ENCODE measurements at regions not wholly inside any gene's neighbourhood (a gene's known extent, or its start where the extent isn't known, plus 50 kb on each side); places are given as distances from the start of the nearest gene placed in this dataset.
"Not testable (repeated sequence)": the region's sequence is repeated elsewhere in the genome, so short reads cannot be mapped to it uniquely, and the experiment has no call there.

DNA sequence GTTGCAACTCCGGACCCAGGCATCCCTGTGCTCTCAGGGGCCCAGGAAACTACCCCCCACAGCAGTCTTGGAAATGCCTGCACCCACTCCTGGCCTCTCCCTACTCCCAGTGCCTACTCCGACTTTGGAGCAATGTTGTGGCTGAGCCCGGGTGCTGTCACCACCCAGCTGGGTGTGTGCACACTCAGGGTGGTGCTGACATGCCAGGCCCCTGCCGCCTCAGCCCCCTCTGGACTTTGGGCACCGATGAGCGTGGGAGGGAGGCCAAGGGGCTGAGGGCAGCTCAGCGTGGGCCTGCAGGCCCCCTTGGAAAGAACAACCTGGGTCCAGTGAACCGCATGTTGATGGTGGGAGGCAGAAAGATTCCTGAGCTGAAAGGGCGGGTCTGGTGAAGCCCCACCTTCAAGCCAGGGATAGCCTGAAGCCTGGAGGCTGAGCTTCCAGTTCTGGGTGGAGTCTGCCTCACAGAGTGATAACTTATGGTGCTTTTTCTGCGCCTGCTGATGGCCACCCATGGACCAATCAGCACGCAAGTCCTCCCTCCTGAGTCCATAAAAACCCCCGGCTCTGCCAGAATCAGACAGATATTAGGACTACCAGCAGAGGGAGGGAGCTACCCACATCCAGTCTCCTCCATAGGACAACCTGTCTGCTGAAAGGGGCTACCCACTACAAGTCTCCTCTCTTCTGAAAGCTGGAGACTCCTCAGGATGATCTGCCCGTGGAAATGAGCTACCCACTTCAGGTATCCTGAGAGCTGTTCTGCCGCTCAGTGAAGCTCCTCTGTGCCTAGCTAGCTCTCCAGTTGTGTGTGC is 380.4 kb upstream of the SORCS1 start:
- no peak for DNase-seq

DNA sequence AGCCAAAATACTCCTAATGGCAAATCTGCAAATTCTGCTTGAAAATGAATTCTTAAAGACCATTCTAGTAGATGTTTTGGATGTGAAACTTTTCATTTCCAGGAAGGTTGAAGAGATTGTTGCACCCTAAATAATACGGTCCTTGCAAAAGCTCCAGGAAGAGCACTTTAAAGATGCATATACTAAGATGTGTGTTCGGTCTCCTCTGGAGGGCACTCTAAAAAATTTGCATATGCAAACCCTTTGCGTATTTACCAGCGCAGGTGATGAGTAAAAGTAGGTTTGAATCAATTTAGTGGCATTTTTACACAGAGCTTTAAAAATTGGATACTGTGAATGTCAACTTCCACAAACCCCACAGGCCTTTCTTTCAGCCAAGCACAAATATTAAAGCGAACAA is 378.1 kb upstream of the SORCS1 start:
- no peak for DNase-seq

DNA sequence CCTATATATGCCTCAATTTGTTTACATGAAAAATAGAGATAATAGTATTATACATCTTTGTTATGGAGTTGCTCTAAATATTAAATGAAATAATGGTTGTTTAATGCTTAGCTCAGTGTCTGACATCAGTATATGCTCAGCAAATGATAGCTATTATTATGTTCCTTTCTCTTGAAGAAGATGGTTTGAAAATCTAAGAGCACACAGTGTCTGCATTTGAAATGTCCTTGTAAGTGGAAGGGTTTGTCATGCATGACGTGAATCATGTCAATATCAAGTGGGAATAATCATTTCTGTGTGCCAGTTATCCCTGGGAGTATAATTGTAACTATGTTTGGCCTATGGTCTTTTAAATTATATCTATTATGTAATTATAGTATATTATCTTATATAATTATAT is 377.5 kb upstream of the SORCS1 start:
- no peak for DNase-seq

DNA sequence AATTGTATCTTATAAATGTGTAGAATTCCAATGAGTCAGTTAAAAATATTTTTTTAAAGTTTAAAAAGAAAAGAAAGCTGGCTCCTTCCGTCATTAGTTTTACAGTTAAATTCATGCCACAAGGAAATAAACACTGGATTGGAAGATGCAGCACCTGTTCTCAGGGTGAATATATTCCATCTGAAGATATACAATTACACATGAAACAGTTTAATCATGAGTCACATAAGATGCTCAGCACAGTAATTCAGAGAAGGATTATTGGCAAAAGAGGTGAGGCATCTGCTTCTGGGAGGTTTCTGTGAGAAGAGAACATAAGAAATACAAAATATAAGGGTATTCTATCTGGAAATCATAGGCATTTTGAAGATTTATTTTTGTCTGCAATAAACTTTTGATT is 376.5 kb upstream of the SORCS1 start:
- DNase-seq = no peak

DNA sequence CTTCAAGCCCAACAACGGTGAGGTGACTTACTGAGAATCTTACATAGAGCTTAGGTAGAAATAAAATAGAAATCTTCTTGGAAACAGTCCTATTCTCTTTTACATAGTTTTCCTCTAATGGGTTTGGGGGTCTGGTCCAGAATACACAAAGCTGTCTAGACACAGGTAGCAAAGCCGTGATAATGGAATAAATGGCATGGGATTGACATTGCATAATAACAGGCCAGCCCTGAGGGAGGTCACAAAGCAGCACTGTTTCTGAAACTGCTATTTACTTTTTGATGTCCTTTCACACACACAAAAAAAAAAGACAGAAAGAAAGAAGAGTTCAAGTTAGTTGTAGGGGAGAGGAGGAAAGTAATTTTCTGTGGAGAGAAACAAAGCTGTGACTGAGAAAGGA is 364.8 kb upstream of the SORCS1 start:
- no peak for DNase-seq

DNA sequence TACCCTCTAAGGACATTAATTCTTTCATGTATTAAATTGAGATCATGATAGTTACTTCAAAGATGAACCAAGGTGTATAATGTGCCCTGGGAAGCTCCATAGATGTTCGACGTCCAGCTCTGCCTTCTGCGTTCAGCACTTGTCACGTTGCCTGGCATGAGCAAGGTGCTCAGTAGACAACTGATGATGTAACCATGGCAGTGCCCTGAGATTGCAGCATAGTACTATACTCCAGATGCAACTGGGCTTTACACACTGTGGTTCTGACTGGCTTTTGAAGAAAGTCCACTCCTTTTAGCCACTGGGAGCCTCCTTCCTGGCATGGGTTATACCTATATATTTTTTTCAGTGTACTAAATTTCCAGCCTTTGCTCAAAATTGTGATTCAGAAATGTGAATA is 355.8 kb upstream of the SORCS1 start:
- DNase-seq = no peak

DNA sequence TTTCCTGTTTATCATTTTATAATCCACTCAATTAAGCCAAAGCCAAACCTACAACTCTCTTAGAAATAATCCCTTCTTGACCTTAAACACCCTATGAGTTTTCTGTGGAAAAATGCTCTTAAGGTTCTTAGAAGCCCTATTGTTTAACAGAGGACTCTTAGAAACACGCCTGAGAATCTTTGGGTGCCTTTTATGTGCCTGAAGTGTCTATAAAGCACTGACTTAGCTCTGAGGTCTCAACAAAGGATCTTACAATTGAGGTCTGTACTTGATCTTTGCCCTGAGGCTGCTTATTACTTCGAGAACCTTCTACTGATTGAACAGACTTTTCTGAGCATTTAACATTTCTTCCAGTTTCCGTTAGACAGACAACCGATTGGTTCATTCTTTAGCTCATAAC is 353.3 kb upstream of the SORCS1 start:
- DNase-seq = no peak

DNA sequence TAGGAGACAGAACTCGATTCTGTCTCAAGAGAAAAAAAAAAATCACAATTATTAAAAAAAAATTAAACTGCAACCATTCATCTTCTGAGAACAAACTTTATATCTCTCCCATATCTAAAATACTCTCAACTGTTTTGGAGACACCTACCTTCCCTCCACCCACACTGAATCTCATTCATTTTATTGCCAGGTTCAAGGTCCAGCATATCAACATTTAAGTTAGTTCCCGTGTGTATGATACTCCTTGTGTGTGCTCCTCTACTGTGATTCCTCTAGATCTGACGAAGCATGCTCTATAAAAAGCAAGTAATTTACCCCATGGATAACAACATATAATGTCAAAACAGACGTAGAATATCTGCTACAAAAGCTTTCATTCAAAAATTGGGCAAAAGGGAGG is 351.8 kb upstream of the SORCS1 start:
- DNase-seq = no peak

DNA sequence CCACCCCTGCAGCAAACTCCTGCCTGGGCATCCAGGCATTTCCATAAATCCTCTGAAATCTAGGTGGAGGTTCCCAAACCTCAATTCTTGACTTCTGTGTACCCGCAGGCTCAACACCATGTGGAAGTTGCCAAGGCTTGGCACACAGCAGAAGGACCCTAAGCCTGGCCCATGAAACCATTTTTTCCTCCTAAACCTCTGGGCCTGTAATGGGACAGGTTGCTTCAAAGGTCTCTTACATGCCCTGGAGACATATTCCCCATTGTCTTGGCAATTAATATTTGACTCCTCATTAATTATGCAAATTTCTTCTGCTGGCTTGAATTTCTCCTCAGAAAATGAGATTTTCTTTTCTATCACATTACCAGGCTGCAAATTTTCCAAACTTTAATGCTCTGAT is 339.5 kb upstream of the SORCS1 start:
- DNase-seq = not testable (repeated sequence)

DNA sequence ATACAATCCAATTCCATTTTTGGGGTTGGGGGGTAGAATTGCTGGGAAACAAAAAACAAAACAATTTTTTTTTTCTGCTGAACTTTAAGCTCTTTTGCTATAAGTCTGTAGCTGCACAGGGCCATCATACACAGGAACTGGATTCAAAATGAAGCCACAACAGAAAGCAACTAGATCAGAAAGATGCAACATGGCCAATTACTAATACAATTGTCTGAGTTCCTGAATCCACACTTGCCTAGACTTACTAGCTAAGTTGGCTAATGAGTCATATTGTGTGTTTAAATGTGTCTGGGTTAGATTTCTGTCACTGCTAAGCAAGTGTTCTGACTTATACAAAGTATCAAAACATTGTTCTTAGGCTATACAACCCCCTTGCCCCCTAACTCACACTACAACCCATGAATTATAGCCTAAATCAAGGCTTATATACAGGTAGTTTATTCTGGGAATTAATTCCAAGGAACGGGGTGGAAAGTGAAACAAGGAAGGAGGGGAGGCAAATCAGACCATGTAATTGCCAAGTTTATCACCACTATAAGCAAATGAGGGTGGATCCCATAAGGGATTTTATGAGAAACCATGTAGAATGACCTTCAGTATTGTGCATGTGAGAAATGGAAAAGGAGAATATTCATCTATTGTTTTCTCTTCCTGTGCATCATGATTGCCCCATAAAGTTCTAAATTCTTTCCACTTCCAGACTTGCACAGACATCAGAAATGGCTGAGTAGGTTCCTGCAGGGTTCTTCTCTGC is 337.9 kb upstream of the SORCS1 start:
- no peak for DNase-seq

DNA sequence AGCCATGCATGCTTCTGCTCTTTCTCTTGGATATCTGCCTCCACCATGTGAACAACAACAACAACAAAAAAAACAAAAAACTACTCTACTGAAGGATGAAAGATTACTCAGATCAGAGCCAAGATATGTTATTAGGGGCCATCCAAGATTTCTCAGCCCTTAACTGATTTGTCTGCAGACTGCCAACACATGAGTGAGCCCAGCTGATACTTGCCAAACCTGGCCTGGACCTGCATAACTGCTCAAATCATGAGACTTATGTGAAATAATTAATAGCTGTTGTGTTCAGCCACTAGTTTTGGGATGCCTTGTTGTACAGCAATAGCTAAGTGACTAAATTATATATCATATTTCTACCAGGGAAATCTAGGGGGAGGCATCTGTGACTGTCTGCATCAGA is 334.5 kb upstream of the SORCS1 start:
- DNase-seq = no peak

DNA sequence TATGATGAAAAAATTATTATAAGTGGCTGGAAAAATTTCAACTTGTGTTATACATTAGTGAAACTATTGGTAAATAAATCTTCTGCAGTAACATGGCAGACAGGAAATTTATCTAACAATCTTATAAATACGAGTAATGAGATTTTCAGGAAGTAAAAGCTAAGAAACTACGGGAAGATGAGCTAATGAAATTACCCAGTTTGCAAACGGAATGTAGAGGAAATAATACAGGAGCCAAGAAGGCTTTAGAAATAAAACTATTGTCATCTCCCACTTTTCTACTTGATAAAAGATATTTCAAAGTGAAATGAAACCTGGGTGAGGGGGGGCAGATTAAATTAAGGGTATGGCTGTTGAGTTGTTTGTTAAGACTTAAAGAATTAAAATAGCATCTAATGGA is 332.5 kb upstream of the SORCS1 start:
- DNase-seq = no peak

DNA sequence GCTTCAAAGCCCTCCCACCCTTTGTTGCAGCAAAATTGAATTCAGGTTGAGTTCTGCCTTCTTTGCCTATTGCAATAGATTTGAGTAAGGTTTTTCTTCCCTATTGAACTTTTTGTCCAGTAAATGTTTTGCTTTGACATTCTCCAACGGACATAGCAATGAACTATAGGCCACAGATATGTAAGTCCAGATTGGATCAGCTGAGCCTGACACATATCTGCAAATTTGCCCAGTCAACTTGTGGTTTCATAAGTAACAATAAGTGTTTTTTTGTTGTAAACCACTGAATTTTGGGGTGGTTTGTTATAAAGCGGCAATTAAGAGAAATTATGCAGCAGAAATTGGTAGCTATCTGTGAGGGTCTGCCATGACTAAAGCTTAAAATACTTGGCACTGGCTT is 332.1 kb upstream of the SORCS1 start:
- DNase-seq = no peak

DNA sequence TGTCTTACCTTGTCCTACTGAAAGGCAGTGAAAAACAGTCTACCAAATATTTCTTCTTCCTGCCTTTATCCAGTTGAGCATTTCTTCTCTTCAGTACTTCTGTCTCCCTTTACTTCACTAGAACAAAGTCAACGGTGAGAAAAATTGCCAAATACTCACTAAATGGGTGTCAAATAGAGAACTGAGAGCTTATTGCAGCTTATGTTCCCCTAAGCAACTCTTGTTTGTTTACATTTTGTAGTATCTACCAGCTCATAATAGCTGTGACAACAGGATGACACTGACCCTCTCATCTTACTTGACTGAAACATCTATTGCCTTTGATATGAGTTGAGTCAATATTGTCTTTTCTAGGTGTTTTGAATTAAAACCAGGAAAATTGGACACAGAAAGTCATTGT is 327.9 kb upstream of the SORCS1 start:
- DNase-seq = no peak

DNA sequence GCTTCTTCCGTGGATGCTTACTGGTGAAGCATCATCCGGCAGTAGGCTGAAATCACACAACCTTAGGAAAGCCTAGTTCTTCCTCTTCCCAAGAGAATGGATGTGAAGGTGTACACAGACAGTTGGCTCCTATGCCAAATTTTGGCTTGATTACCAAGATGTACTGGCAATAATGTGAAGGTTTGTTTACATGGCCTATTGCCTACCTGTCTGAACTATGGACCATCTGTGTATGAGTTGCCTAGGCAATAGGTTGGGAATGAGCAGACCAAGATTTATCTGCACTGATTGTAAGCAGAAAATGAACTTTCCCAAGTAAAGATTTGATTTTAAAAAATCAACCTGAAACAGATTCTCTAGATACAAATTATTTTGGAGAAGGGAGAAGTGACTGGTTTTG is 325.9 kb upstream of the SORCS1 start:
- no peak for DNase-seq

DNA sequence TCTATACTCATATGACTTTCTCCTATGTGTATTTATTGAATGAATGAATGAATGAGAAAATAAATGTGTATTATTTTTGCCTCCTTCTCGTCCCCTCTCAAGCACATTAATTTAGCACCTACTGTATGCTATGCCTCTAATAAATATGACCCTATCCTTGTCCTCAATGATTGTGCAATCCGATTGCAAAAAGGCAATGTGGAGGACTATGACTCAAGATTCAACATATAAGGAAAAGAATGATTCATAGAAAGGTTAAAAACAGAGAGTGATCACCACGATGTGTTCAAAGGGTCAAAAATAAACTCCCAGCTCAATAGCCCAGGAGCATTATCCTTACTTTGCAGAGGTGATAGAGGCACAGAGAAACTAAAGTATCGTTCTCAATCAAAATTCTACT is 322.8 kb upstream of the SORCS1 start:
- DNase-seq = no peak

DNA sequence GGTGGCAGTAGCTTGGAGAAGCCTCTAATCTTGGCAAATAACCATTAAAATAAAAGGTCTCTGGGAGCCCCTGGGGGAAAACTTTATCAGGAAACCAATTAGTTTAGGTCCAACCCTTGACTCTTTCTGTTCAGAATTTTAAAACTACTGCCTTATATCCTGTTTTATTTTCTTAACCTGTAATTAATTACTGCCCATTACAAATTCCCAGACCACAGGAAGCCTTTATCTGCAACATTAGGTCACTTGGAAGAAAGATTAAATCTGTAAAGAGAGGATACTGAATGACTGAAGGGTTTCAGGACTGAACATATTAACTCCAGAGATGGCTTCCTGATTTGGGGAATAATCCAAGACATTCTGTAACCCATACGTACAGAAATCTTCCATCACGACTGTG is 320.5 kb upstream of the SORCS1 start:
- DNase-seq = no peak

DNA sequence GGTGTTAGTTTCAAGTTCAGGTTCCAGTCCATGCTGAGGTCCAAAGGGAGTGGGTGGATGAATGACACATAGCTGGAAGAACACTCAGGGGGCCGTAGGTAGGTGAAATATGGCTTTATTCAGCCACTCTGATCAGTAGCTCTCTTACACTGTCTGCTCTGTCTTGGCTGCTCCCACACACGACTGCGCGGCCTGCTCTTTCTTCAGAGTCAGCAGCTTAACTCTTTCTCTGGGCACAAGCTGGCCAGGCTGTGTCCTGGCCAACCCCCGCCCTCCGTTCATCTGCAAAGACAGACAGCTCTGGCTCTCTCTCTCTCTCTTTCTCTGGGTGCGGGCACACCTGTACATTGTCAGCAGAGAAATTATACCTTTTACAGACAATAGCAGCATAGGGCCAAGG is 317.4 kb upstream of the SORCS1 start:
- DNase-seq = no peak

DNA sequence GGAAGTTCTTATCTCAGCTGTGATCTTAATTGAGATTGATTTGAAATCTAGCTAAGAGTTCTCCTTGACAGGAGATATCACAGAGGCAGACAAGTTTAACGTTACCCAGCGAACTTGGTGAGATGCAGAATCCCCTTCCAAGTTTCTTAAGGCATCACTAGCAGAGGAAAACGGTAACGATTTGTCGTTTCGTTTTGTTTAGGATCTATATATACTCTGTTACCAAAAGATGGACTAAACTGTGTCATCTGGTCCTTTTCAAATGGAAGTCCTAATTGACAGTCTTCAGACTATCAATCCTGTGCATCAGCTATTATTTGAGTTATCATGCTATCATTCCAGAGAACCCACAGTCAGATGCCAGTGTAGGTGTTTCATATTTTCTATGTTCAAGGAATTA is 316.7 kb upstream of the SORCS1 start:
- DNase-seq = no peak

DNA sequence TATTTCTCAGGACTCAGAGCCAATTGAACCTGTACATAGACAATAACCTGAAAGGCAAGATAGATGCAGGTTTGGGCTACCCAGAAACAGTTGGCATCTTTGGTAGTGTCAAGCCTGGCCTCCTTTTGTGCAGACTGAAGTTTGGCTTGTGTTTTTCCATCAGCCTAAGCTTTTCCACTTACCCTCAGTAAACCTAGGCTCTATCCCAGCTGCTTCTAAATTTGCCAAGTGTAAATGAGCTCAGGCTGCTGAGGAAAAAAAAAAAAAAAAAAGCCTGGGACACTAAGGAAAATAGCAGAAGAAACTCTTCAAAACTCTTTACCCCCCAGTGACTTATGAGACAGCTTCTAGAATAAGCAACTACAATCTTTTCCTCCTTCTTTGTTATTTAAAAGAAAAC is 316.3 kb upstream of the SORCS1 start:
- DNase-seq = no peak

DNA sequence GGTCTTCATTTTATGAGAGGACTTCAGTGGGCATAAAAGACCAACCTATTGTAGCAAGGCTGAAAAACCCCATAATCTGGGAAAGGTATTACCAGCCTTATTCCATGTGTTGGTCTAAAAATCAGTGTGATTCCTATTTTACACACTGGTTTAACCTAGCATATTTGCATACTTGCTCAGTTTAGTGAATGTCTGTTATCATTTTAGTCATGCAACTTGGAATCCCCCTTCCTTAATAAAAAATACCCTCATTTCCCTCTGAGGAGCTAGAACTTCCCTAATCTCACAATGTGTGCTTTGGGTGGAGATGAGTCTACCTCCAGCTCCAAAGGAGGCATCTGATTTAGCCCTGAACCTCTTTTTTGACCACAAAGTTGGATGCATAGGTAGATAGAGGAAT is 312.8 kb upstream of the SORCS1 start:
- no peak for DNase-seq

DNA sequence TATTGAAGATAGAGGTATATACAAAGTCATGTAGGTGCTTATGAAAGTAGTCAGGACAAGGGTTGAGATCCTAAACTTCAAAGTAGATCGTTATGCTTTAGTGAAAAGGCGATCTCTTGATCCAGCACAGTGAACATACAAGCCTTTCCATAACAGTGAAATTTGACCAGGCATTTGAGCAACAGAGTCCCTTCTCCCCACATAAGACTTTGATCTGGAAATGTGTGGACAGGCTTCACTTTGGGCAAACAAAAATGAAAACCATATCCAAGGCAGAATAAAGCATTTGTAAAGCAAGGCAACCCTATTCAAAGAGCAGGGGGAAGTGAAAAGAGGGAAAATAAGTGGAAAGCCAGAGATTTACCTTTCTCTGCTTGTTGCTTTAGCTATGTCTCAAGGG is 311.9 kb upstream of the SORCS1 start:
- no peak for DNase-seq

DNA sequence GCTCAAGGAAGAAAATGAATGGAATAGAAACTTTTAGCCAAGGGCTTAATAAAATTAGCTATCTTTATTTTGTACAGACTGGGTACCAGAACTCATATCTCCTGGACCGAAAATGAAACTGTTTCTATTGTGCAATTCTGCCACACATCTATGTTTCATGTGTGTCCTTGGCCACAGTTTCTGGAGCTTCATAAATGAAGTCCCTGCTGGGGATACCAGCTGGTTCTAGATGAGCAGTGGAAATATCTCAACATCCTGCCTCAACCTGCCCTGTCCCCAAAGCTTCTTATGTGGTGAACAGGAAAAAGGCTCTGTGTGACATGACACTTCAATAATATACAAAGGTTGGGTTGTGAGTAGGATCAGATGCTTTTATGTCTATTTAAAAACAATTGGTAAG is 310.1 kb upstream of the SORCS1 start:
- DNase-seq = no peak

DNA sequence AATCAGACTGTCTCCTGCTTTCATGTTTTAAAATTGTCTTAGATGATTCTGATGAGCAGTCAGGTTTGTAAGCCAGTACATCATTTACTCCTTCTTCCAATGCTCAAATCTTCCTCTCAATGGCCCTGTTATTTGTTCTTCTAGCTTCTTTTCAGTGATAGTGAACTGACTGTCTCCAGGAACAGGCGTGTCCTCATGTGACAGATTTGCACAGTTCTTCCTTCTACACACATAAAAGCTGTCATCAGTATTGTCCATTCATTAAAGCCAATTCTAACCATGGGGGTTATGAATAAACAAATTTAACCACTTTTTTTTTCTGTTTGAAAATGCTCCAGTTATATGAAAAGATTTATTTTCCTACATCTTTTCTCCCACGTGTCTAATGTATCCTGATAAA is 308.7 kb upstream of the SORCS1 start:
- DNase-seq = no peak

DNA sequence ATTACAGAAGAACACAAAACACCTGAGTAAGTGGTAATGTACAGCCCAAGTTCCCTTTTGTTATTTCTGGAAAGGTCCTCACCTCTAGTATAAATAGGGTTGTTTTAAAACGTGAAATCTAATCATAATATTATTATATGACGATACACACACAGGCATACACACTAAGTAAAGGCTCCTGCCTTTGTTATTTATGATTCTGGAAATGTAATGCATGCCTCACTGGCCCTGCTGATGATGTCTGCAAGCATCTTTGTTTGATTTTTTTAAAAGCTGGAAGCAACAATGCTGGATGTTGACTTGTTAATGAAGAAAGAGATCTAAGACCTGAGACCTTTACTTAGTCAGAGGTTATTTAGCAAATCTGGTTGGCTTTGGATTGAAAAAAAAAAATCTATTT is 307.4 kb upstream of the SORCS1 start:
- DNase-seq = no peak
